Anterior cingulate cortex (tissue), 58 donors: ENCODE measurements at regions not wholly inside any gene's neighbourhood (a gene's known extent, or its start where the extent isn't known, plus 50 kb on each side); places are given as distances from the start of the nearest gene placed in this dataset.
"Not testable (repeated sequence)": the region's sequence is repeated elsewhere in the genome, so short reads cannot be mapped to it uniquely, and the experiment has no call there.

Source experiments
- DNase-seq, 58 donors: peaks; one replicate each; lab custom pipeline; 2025; lab: John Stamatoyannopoulos, UW

DNA sequence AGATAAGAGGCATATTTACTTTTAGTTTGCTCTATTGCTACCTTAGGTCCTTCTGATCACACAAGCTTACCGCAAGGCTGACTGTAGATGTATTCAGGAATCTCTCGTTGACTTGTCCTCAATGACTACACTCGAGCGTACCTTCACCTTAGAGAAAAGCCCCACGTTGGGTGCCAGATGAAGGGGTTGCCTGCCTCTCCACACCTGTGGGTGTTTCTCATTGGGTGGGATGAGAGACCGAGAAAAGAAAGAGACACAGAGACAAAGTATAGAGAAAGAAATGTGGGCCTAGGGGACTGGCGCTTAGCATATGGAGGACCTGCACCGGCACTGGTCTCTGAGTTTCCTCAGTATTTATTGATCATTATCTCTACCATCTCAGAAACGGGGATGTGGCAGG is 51.8 kb downstream of the ASCL4 start:
- DNase-seq: no peak

GRCh38 chr12:107829271-107829670 is 54.8 kb downstream of the ASCL4 start:
- DNase-seq: no peak

- DNase-seq: no peak
These were observed 57.9 kb downstream of the ASCL4 start for GRCh38 chr12:107832441-107832840.

DNA sequence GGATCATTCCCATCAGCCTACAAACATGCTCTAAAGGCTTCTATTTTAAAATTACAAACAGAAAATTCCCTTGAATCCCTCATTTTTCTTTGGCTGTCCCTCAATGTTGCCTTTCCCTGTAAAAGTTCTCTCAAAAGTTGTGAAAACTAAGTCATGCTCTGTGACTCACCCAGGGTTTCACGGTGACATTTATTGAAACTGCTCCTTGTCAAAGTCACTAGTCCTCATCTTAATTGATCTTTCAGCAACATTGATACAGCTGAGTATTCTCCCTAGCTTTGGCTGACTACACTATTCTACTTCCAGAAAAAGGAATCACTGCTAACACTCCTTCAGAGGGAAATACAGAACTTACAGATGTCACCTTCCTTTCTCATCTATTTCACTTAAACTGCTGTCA is 65.7 kb downstream of the ASCL4 start:
- DNase-seq: no peak

DNA sequence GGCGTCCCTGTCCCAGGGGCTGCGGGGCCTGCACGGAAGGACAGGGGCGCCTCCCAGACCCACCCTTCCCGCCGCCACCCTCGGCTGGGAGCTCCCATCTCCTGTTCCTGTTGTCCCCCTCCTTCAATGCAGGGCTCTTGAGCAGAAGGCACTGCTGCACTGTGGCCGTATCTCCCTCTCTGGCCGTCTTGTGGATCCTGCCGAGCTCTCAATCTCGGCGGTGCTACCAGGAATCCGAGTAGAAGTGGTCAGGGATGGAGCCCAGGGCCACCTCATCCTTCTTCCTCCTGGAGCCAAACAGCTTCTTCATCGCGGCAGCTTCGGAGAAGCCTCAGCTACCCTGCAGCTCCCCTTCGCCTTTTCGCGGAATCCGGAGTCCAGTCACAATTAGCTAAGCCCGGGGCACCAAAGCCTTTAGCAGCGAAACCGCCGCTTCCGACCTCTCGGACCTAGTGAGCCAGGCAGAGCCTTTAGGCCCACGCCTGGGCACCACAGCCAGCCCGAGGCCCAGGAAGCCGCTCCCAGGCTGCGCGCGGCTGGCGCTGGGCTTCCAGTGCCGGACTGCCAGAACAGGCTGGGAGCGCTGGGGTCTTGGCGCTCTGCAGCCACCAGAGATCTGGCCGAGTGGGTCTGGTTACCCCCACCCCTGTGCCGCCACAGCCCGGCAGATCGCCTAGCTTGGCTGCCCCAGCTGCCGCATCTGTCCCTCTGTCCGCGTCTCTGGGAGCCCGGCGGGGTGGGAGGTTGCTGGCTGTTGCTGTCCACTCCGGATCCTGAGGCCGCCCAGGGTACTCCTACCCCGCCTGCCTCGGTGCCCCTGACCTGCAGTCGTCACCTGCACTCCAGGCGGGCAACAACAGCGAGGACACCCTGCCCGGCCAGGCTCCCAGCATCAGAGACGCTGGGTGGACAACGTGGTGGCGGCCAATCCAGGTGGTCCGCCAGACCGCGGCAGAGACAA is 69.1 kb downstream of the ASCL4 start:
- DNase-seq: peak in 9 of 58 donors; percentile 4 to 48 (median 32)

- peak in 2 of 58 donors; percentile 15 to 42 for DNase-seq
These were observed 69.9 kb downstream of the ASCL4 start for GRCh38 chr12:107844312-107844921.

GRCh38 chr12:107845226-107845979 is 70.9 kb downstream of the ASCL4 start:
- DNase-seq: no peak

DNA sequence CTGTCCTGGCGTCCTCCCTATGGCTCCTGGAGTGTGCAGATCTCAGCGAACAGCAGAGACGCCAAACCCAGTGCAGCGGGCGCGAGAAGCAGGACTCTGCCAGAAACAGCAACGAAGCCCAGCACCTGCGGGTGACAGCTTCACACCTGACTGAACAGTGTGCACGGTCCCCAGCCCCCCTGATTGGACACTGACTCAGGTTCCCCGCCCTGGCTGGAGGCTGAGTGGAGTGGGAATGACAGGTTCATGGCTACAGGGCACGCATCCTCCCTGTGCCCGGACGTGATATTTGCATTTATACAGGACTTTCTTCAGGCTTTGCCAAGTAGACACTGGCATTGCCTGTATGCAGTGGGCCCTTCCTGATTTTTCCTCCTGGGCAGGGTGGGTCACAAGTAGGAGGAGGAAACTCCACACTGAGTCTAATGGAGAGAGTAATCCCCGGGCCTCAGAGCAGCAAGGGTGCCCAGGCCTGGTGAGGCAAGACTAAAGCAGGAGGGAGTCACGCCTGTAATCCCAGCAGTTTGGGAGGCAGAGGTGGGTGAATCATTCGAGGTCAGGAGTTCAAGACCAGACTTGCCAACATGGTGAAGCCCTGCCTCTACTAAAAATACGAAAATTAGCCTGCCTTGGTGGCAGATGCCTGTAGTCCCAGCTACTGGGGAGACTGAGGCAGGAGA is 71.6 kb downstream of the ASCL4 start:
- DNase-seq: no peak

DNA sequence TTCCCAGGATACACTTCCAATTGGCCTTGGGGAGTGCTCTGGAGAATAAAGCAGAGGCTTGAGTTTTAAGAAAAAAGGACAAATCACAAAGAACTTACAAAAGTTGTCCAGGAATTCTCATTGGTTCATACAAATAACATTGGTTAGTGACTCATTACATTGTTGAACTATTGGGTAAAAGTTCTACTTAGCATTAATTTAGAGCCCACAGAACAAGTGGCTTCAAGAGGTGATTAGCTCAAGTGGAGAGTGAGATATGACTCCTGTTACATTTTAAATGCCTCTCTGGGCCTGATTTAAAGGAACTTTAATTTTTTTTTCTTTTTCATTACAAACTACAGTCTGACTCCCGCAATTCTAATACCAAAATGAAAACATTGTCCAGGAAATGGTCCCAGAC is 72.9 kb downstream of the ASCL4 start:
- DNase-seq: no peak

DNA sequence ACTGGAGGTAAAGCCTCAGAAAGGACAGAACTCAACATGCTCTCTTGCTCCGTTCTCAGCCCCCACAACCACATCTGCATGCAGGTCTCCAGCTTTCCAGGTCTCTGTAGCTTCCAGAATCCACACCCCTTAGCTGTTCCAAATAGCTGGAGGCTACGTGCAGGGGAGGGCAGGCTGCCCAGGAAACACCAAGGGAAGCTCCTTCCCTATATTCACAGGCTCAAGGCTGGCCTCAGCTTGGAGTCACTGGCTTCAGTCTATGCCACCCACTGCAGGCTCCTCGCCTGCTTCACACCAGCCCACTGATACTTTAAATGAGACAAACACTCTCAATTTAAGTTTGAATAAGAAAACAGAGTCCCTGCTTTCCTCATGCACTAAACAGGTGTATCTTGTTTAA is 73.3 kb downstream of the ASCL4 start:
- DNase-seq: no peak

DNA sequence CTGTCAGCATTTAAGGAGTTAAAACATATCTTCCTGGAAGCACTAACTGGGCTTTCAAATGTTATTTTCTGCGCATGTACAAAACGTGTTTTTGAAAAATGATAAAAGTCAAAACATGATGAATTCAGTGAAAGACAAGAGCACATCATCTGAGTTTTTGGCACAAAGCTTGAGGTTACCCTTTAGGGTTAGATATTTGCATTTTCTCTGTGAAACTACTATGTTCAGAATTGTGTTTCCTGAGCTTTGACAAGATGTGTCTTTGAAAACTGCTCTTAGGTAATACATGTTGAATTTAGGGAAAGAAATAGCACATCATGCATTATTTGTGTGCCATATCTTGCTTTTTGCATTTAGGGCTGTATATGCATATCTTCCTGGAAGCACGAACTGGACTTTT is 79.0 kb downstream of the ASCL4 start:
- no peak for DNase-seq

GRCh38 chr12:107855471-107855870 is 81.0 kb downstream of the ASCL4 start:
- DNase-seq: no peak

DNA sequence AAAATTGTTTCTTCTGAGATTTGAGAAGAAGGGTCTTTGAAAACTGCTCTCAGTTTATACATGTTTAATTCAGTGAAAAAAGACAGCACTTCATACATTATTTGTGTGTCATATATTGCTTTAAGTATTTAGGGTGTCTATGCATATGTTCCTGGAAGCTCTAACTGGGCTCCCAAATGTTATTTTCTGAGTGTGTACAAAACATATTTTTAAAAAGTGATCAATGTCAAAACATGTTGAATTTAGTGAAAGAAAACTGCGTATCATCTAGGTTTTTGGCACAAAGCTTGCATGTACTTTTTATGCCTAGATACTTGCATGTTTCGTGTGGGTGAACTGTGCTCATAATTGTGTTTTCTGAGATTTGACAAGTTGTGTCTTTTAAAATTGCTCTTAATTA is 81.6 kb downstream of the ASCL4 start:
- DNase-seq: no peak

DNA sequence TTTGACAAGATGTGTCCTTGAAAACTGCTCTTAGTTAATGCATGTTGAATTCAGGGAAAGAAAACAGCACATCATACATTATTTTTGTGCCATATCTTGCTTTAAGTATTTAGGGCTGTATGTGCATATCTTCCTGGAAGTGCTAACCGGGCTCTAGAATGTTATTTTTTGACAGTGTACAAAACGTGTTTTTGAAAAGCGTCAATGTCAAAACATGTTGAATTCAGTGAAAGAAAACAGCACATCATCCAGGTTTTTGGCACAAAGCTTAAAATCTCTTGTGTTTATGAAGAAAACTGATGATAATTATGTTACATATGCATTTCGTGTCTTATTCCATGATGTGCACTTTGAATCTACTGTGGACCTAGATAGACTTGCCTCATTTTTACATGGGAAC is 82.7 kb downstream of the ASCL4 start:
- DNase-seq: no peak

GRCh38 chr12:107859367-107859766 is 84.9 kb downstream of the ASCL4 start:
- no peak for DNase-seq

GRCh38 chr12:107864235-107864634 is 89.7 kb downstream of the ASCL4 start:
- DNase-seq: no peak

GRCh38 chr12:107864727-107865126 is 90.2 kb downstream of the ASCL4 start:
- DNase-seq: not testable (repeated sequence)

GRCh38 chr12:107873223-107873622 is 98.7 kb downstream of the ASCL4 start:
- no peak for DNase-seq

- no peak for DNase-seq
These were observed 101.3 kb downstream of the ASCL4 start for GRCh38 chr12:107875786-107876185.
